Thyroid gland (tissue), 4 donors: ENCODE measurements at regions not wholly inside any gene's neighbourhood (a gene's known extent, or its start where the extent isn't known, plus 50 kb on each side); places are given as distances from the start of the nearest gene placed in this dataset.

Experiments used
- DNase-seq, 2 donors: peaks; one replicate each; pipeline ENCODE4 v3.0.0-alpha.2; 2019
- H3K27ac ChIP-seq, 3 donors: fragments of 200-600 bp; sonication (generic); 1 replicate in 2 of 3; 2 replicates in 1 of 3; pipeline ENCODE4 v1.5.1; 2016 to 2019; ENCODE audit warnings: mild to moderate bottlenecking in 1 of 3, moderate library complexity in 1 of 3
- H3K27me3 ChIP-seq: fragments of 200-600 bp; sonication (generic); one replicate; pipeline ENCODE4 v1.5.1; 2019
- H3K36me3 ChIP-seq, 2 donors: fragments of 200-600 bp; sonication (generic); one replicate each; pipeline ENCODE4 v1.5.1; 2016 to 2019
- H3K4me1 ChIP-seq, 2 donors: fragments of 200-600 bp; sonication (generic); one replicate each; pipeline ENCODE4 v1.5.1; 2017 to 2019
- H3K4me3 ChIP-seq, 3 donors: fragments of 200-600 bp; sonication (generic); replicated peaks in 1 of 3; 1 replicate in 2 of 3; 2 replicates in 1 of 3; pipeline ENCODE4 v1.5.1; 2016; ENCODE audit warnings: mild to moderate bottlenecking in 1 of 3
- H3K9me3 ChIP-seq: fragments of 200-600 bp; sonication (generic); one replicate; pipeline ENCODE4 v1.5.1; 2017
- CTCF ChIP-seq, 6 experiments: fragments of 200-600 bp in 3 of 6; fragments of 450-650 bp in 3 of 6; sonication (generic) in 3 of 6; IDR thresholded peaks; one replicate each; pipeline ENCODE4 v1.5.1; 2016 to 2019; ENCODE audit warnings: antibody characterized with exemption in 6 of 6, mild to moderate bottlenecking in 2 of 6, inconsistent platforms in 1 of 6, moderate library complexity in 1 of 6
- POLR2A ChIP-seq, 2 donors: fragments of 450-650 bp; IDR thresholded peaks; one replicate each; pipeline ENCODE4 v1.6.1; 2017; ENCODE audit warnings: antibody characterized with exemption in 2 of 2, mild to moderate bottlenecking in 2 of 2, moderate library complexity in 1 of 2
- WGBS, 2 donors: methylation state at CpG; one replicate each; pipeline ENCODE4 v1.1.5; 2017; 5-methylcytosine and 5-hydroxymethylcytosine counted together
- intact Hi-C: fragments of 100-400 bp; cut with DNase I; formaldehyde crosslinking; loops from one replicate; pipeline ENCODE4 v1.15.1; 2023

GRCh38 chr12:83758888-83759631 lies 1072.4 kb downstream of the TMTC2 start:
- Histone ChIP-seq H3K4me3 (no peak overlapping the region), H3K27ac (no peak overlapping the region), H3K9me3 (no peaks in the 10 kb centered on the region), H3K4me1 (no peaks in the 10 kb centered on the region), H3K27me3 (no peaks in the 10 kb centered on the region), H3K36me3 (no peaks in the 10 kb centered on the region)
- TF ChIP-seq POLR2A (IDR thresholded peaks at IDR 0.05) (no peak), CTCF (IDR thresholded peaks at IDR 0.05) (no peak)
- DNase-seq, result no peak
- 61 to 64% methylated on average over 5 of the region's 5 CpGs for WGBS, 2 donors
- intact Hi-C loops, result no loop called here

GRCh38 chr12:83753904-83754303 lies 1067.2 kb downstream of the TMTC2 start:
- H3K27me3 ChIP-seq, result no peaks in the 10 kb centered on the region
- no peak for TF ChIP-seq POLR2A (IDR thresholded peaks at IDR 0.05)
- no peak for TF ChIP-seq CTCF (IDR thresholded peaks at IDR 0.05)
- no peaks in the 10 kb centered on the region for H3K9me3 ChIP-seq
- no peaks in the 10 kb centered on the region for H3K4me1 ChIP-seq
- intact Hi-C loops, result no loop called here
- WGBS, 2 donors, result 88 to 89% methylated on average over 1 of the region's 1 CpG
- H3K4me3 ChIP-seq, result no peak overlapping the region
- H3K27ac ChIP-seq, result no peak overlapping the region
- no peaks in the 10 kb centered on the region for H3K36me3 ChIP-seq
- no peak for DNase-seq

DNA sequence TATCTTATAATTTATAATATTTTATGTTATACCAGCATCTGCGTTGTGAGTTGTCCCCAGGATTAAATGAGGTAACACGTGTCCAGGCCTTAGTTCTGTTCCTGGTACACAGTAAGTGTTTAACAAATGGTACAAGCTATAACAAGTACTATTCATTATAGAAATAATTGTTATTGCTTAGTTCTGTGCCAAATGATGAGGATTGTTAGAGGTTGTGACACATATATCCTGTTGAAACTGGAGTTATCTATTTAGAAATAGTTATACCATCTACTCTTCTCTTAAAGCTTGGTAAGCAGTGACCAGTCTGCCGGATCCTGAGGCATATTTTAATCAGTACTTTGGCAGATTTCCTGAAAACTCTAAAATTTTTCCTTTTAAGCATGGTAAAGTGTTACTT lies 1066.5 kb downstream of the TMTC2 start:
- H3K27me3 ChIP-seq, result no peaks in the 10 kb centered on the region
- TF ChIP-seq POLR2A (IDR thresholded peaks at IDR 0.05) (no peak), CTCF (IDR thresholded peaks at IDR 0.05) (no peak)
- WGBS, 2 donors, result 59 to 72% methylated on average over 3 of the region's 3 CpGs
- DNase-seq, result no peak
- no peaks in the 10 kb centered on the region for H3K9me3 ChIP-seq
- H3K27ac ChIP-seq, result no peak overlapping the region
- no peaks in the 10 kb centered on the region for H3K4me1 ChIP-seq
- no peaks in the 10 kb centered on the region for H3K36me3 ChIP-seq
- no peak overlapping the region for H3K4me3 ChIP-seq
- intact Hi-C loops, result no loop called here

DNA sequence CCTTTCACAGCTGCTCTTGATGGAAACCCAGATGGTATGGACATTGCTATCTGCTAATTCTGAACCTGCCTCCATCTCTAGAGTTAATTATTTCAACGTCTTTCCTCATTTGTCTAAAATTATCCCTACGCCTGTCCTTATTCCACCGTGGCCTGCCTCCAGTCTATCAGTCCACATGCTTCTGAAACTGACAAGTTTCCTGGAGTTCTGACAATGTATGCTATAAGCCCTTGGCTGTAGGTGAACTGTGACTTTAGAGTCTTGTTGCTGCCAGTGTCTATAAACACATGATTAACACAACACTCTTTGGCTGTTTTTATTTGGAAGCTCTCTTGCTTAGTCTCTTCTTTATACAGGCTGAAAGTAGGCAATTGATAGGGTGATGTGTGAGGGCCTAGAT lies 1052.9 kb downstream of the TMTC2 start:
- no peak for DNase-seq
- H3K36me3 ChIP-seq, result no peaks in the 10 kb centered on the region
- WGBS, 2 donors, result 43 to 55% methylated on average over 3 of the region's 3 CpGs
- no peak overlapping the region for H3K4me3 ChIP-seq
- no peaks in the 10 kb centered on the region for H3K27me3 ChIP-seq
- TF ChIP-seq CTCF (IDR thresholded peaks at IDR 0.05) (no peak), POLR2A (IDR thresholded peaks at IDR 0.05) (no peak)
- intact Hi-C loops, result no loop called here
- H3K4me1 ChIP-seq, result no peaks in the 10 kb centered on the region
- no peaks in the 10 kb centered on the region for H3K9me3 ChIP-seq
- H3K27ac ChIP-seq, result no peak overlapping the region

DNA sequence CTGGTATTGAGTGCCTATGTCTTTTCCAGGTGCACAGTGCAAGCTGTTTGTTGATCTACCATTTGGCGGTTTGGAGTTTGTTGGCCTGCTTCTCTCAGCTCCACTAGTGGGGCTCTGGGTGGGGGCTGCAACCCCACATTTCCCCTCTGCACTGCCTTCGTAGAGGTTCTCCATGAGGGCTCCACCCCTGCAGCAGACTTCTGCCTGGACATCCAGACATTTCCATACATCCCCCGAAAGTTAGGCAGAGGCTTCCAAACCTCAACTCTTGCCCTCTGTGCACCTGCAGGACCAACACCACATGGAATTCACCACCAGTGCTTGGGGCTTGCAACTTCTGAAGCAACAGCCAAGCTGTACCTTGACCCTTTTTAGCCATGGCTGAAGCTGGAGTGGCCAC lies 1024.1 kb downstream of the TMTC2 start:
- 80 to 86% methylated on average over 2 to 3 of the region's 3 CpGs for WGBS, 2 donors

More for the DNA sequence above, 1024.1 kb downstream of the TMTC2 start:
- Histone ChIP-seq H3K4me3 (no peak overlapping the region), H3K36me3 (no peaks in the 10 kb centered on the region), H3K4me1 (no peaks in the 10 kb centered on the region), H3K27ac (no peak overlapping the region), H3K9me3 (no peaks in the 10 kb centered on the region), H3K27me3 (no peaks in the 10 kb centered on the region)
- intact Hi-C loops, result no loop called here
- DNase-seq, result no peak
- TF ChIP-seq POLR2A (IDR thresholded peaks at IDR 0.05), result no peak
- TF ChIP-seq CTCF (IDR thresholded peaks at IDR 0.05), result no peak
